ENCODE measurements at regions not wholly inside any gene's neighbourhood (a gene's known extent, or its start where the extent isn't known, plus 50 kb on each side); places are given as distances from the start of the nearest gene placed in this dataset.

GRCh38 chr5:173430394-173430793 is 102.2 kb upstream of the STC2 start (continued):
- no peak for TF ChIP-seq TSHZ1 (tag by site-specific recombination; IDR thresholded peaks at IDR 0.05; ENCODE audit: borderline replicate concordance)
- TF ChIP-seq SCRT2 (tag by site-specific recombination; IDR thresholded peaks at IDR 0.05), result no peak

- no peaks in the 10 kb centered on the region for H3K36me3 ChIP-seq (ENCODE audit: control insufficient read depth in 2 of 2, insufficient read depth in 1 of 2, low read length in 2 of 2)
- ChIA-PET CTCF (interaction anchor here (1.7 kb wide), 1 partner anchor 21 kb away, joined by 6 read pairs; no protein-coding TSS in a partner anchor), POLR2A (no interaction called here)
- no peak for TF ChIP-seq ZBTB1 (tag by site-specific recombination; IDR thresholded peaks at IDR 0.05)
- TF ChIP-seq ELK4 (IDR thresholded peaks at IDR 0.05; ENCODE audit: borderline replicate concordance, low read depth, low read length), result no peak
- TF ChIP-seq HIC1 (tag by site-specific recombination; IDR thresholded peaks at IDR 0.05), result no peak
- no peak for TF ChIP-seq REST (tag by site-specific recombination; IDR thresholded peaks at IDR 0.05)
- TF ChIP-seq ZNF280C (tag by site-specific recombination; IDR thresholded peaks at IDR 0.05), result no peak
- TF ChIP-seq ZNF76 (tag by site-specific recombination; IDR thresholded peaks at IDR 0.05; ENCODE audit: borderline replicate concordance, low read depth), result no peak
- H3K9me3 ChIP-seq (ENCODE audit: control insufficient read depth, insufficient read depth, low read depth, low read length), result no peaks in the 10 kb centered on the region
- H3K4me3 ChIP-seq (ENCODE audit: low read depth, low read length), result no peak overlapping the region
- H3K27ac ChIP-seq (ENCODE audit: extremely low read depth, low read depth, low read length), result no peak overlapping the region
- H3K4me1 ChIP-seq (ENCODE audit: control insufficient read depth, insufficient read depth, low read length), result no peaks in the 10 kb centered on the region
These were observed 101.4 kb upstream of the STC2 start for GRCh38 chr5:173429489-173430150.
